ENCODE measurements at regions not wholly inside any gene's neighbourhood (a gene's known extent, or its start where the extent isn't known, plus 50 kb on each side); places are given as distances from the start of the nearest gene placed in this dataset.
"Not testable (repeated sequence)": the region's sequence is repeated elsewhere in the genome, so short reads cannot be mapped to it uniquely, and the experiment has no call there.

GRCh38 chr7:55261386-55261770 is 103.8 kb upstream of the LANCL2 start:
- DNase-seq = no peak

GRCh38 chr7:55265328-55265727 is 99.8 kb upstream of the LANCL2 start:
- DNase-seq = not testable (repeated sequence)

DNA sequence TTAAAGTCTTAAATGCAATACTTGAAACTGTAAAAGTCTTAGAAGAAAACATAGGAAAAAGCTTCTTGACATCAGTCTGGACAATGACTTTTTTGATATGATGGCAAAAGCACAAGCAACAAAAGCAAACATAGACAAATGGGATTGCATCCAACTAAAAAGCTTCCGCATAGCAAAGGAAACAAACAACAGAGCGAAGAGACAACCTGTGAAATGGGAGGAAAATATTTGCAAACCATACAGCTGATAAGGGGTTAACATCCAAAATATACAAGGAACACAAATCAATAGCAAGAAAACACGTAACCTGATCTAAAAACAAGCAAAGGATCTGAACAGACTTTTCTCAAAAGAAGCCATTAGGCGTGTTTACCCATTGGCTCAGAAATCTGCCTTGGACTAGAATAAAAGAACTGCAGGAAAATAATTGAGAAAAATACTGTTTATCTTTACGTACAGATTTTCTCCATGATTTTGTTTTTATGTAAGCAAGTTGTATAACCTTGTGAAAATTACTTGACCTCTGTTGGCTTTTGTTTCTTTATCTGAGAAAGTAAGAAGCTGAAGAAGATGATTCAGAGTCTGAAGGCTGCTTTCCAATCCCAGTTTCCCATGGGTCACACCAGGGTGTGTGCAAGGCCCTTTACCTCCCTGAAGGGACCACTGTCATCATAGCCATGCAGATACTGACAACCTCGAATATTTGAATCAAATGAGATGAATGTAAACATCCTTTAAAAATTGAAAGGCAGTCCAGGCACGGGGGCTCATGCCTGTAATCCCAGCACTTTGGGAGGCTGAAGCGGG is 99.1 kb upstream of the LANCL2 start:
- no peak for DNase-seq

DNA sequence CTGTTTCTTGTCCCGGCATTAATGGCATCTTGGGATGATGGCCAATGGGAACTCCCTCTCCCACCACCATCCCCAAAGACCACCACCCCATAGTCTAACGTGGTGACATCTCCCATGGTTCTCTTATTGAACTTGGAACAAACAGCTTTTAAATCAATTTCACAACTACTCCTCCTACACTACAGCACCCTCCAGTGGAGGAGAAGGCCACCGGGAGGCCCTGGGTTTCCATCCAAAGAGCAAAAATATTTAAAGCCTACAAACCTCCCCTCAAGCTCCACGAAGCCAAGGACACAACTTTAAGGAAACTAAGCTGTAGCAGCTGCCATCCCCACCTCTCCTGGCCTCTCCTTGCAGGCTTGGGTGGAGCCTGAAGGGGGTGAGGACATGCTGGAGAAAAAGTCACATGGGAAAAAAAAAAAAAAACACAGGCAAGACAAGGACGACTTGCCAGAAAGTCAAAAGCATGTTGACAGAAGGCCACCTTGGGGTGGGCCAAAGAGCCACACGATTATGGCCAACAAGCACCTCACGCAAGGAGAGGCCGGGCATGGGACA is 94.0 kb upstream of the LANCL2 start:
- DNase-seq = no peak

GRCh38 chr7:55271661-55272060 is 93.5 kb upstream of the LANCL2 start:
- no peak for DNase-seq

GRCh38 chr7:55272328-55272727 is 92.8 kb upstream of the LANCL2 start:
- DNase-seq = no peak

- no peak for DNase-seq
Measured at GRCh38 chr7:55273186-55273980, 91.8 kb upstream of the LANCL2 start.

DNA sequence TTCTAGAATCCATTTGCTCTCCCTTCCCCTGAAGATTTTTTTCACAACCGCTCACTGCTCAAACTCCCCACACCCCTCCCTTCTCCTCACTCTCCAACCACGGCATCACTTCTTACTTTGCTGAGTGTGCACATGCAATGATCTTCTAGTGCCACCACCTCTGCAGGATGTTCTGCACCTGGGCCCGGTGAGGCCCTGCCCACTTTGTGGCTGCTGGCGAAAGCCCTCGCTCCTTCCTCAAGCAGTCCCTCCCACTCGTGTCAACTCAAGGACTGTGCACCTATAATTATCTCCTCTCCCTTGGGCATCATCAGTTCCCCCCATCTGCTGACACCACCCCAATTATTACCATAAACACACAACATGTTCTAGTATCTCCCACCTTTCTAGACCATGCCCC is 91.0 kb upstream of the LANCL2 start:
- DNase-seq = no peak

DNA sequence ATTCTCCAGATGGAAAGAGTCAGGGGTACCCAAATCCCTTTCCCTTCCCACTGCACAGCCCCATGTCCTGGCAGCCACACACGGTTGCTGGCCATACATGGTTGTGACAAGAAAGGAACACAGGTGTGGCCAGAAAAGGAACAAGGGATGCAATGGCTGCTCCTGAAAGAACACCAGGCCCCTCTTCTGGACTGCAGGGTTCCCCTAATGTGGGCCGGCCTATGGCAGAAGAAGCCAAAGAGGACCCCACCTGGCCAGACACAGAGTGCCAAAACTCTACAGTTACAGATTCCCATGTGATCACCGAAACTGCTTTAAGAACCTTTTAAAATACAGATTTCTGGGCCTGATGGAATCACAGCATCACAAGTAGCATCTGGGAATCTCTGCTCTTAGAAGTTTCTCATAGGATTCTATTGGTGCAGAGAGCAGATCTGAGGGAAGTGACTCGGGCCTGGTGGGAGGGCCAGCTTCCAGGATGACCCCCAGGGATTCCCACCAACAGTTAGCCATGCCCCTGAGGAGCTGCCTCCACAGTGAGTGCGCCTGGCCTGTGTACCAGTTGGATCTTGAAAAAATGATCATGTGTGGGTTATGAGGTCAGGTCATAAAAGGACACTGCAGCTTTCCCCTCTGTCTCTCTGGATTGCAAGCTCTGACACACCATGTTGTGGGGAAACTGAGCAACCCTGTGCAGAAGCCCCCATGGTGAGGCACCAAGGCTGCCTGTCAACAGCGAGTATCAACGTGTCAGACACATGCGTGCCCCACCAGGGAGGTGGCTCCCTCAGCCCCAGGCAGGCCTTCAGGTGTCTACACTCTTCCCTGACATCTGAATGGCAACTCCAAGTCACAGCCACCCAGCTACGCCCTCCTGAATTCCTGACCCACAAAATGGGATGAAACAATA is 89.6 kb upstream of the LANCL2 start:
- DNase-seq = no peak

- no peak for DNase-seq
Measured at GRCh38 chr7:55276572-55277295, 88.4 kb upstream of the LANCL2 start.

DNA sequence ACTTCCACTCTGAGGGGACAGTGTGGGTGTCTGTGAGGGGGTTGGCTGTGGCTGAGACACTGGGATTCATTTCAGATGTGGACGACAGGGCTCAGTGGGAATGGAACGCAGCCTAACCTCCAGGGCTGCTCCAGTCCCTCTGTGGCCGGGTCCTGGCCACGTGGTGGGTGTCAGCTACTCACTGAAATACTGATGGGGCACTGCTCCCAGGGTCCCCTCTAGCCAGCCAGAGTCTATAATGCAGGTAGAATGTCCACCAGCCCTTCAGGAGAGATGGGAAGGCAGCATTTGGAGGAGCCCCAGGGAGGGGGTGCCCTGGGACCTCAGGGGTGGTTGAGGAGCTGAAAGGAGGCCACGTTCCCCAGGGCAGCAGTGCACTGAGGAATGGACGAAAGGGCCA is 87.2 kb upstream of the LANCL2 start:
- no peak for DNase-seq

DNA sequence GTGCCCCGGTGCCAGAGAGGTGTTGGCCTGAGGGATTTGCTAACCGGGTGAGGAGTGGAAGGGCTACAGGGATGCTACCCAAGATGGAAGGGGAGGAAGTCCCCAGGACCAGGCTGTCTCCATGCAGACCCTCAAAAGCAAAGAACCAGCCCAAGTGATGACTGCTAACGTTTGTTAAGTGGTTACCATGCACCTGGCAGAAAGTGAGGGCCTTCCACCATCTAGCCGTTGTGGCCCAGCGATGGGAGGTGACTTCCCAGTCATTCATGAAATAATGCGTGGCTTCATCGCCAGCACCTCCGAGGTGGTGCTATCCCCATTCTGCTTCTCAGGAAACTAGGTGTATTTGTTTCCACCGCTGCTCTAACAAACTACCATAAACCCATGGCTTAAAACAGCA is 86.8 kb upstream of the LANCL2 start:
- no peak for DNase-seq

DNA sequence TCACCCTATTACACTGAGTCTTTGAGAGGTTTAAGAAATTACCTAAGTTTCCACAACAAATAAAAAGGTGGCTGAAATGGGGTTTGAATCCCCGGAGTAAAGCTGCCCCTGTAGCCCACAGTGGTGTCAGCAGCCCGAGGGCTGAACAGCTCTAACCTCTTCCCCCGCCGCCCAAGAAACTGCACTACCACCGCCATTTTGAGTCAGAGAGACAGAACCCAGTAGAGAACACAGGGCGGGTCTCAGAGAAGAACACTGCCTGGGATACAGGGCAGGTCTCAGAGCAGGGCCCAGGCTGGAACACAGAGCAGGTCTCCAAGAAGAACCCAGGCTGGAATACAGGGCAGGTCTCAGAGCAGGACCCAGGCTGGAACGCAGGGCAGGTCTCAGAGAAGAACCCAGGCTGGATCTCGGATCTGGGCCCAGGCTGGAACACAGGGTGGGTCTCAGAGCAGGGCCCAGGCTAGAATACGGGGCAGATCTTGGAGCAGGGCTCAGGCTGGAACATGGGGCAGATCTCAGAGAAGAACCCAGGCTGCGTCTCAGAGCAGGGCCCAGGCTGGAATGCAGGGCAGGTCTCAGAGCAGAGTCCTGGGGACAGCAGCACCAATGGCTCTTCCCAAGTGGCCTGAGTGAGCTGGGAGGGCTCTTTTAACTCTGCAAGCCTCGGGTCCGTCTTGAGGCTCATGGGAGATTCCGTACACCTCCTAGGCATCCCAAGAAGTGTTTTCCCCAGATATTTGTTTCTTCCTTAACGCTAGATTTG is 85.9 kb upstream of the LANCL2 start:
- no peak for DNase-seq

DNA sequence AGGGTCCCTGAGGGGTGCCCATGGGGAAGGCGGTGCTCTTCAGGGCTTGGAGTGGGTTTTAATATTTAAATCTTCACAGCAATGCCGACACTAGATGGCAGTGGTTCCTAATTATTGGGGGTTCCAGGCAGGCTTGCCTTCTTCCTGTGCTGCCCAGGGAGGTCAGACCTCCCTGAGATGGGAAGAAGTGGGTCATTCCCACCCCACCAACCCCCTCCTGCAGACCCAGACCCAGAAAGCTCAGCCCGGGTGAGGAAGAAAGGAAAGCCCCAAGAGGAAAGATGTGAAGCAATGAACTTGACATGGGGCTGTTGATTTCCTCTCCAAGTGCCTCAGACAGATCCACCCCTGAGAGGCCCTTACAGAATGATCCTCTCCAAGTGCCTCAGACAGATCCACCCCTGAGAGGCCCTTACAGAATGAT is 85.1 kb upstream of the LANCL2 start:
- DNase-seq = peak; percentile 84

DNA sequence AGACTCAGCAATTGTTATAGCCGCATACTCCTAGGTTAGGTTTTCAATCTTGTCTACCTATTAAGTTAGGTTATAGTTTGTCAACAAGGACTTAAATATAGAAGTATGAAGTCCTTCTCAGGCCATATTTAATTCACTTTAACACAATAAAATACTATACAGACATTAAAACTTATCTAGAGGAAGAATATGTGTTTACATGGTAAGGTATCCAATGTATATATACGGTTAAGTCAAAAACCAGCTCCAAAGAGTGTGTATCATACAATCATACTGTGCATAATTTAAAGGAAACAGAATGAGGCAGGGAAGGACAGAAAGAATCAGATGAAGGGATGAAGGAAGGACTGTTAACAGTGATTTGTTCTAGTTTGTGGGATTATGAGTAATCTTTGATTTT is 79.5 kb upstream of the LANCL2 start:
- no peak for DNase-seq

DNA sequence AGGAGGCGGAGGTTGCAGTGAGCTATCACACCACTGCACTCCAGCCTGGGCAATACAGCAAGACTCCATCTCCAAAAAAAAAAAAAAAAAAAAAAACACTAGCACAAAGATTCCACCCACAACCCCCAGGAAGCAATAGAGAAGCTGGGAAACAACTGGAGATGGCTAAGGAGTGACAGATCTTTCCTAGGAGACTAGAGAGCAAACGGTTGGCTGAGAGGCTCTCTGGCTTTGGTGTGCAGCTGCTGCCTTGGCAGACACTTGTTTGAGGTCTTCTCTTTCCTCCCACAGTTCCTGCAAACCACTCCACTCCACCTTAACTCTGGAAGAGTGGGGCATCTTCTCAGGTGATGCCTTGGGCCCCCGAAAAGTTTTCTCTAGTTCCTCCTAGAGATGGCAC is 78.5 kb upstream of the LANCL2 start:
- DNase-seq = no peak

DNA sequence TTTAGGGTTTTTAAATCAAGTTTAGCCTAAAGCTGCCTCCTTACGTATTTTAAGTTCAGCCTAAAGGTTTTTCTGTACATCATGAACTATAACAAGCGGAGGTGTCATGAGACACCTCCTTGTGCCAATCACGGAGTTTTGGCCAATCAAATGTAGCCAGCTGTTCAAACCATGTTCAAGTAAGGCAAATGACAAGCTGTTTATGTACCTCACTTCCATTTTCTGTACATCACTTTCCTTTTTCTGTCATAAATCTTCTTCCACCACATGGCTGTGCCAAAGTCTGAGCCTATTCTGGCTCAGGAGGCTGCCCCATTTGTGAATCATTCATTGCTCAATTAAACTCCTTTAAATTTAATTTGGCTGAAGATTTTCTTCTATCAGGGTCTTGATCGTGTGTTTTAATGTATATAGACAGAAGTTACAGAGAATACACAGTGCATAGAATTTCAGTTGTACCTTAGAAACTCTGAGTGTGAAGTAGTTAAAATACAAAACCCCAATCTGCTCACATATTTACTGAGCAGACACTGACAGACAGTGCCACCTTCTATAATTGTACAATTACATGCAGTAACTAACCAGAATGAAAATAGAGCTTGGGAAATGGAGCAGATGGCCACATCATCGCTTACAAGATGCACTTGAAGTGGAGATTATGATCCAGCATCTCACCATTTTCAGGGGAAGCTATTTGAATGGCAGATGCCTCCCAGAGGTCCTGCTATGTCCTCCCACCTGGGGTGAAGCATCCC is 76.9 kb upstream of the LANCL2 start:
- DNase-seq = no peak

- no peak for DNase-seq
Measured at GRCh38 chr7:55296070-55296469, 69.1 kb upstream of the LANCL2 start.

DNA sequence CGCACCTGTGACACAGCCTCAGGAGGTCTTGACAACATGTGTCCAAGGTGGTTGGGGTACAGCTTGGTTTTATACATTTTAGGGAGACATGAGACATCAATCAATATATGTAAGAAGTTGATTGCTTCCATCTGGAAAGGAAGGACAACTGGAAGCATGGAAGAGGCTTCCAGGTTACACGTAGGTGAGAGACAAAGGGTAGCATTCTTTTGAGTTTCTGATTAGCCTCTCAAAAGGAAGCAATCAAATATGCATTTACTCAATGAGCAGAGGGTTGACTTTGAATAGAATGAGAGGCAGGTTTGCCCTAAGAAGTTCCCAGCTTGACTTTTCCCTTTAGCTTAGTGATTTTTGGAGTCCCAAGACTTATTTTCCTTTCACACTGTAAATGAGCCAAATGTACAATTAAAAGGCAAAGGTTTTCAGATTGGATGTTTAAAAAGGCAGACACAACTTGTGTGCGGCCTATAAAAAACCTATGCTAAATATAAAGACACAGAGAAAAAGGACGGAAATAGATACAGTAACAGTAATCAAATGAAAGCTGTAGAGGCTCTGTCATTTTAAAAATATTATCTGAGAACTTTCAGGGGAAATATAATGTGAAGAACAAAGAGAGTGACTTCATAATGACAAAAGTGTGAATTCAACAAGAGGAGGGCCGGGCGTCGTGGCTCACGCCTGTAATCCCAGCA is 65.7 kb upstream of the LANCL2 start:
- DNase-seq = no peak

- no peak for DNase-seq
Measured at GRCh38 chr7:55303220-55303619, 61.9 kb upstream of the LANCL2 start.

All from activated CD4-positive, alpha-beta T cell treated with anti-CD3 and anti-CD28 coated beads, Interleukin-2, Interleukin-6, amounts not matched to agents 100 ng/mL and 50 ng/mL, durations not matched to agents 16 hours and 8 hours (primary cell).